SK-N-SH (cell line): ENCODE measurements at regions not wholly inside any gene's neighbourhood (a gene's known extent, or its start where the extent isn't known, plus 50 kb on each side); places are given as distances from the start of the nearest gene placed in this dataset.

ENCODE experiments used
- CTCF ChIA-PET: fragments of 300-600, 350-600 bp; formaldehyde crosslinking; extraction: SDS; loops from one replicate; lab custom pipeline; 2021; lab: Yijun Ruan, JAX
- POLR2A ChIA-PET: fragments of 350-600 bp; sonication (Branson Sonifier 250); formaldehyde crosslinking; extraction: SDS; loops from one replicate; lab custom pipeline; 2020; ENCODE audit warnings: antibody characterized with exemption, inconsistent platforms; lab: Yijun Ruan, JAX
- DNase-seq: peaks from one replicate; pipeline ENCODE4 v3.0.0; 2012
- H2AFZ ChIP-seq: fragments of 200-600 bp; sonication (generic); 2 replicates; pipeline ENCODE4 v1.8.1; 2016; ENCODE audit warnings: antibody characterized with exemption, mild to moderate bottlenecking, low read depth
- H3F3A ChIP-seq: fragments of 200-600 bp; sonication (generic); replicated peaks from 2 replicates; pipeline ENCODE3; 2016; ENCODE audit warnings: antibody characterized with exemption, mild to moderate bottlenecking; ENCODE audit not compliant: insufficient read depth
- H3K27ac ChIP-seq, 2 experiments: fragments of 200-500 bp in 1 of 2; fragments of 200-600 bp in 1 of 2; sonication (Bioruptor generic) in 1 of 2; sonication (generic), shearing (Covaris generic) in 1 of 2; 2 replicates each; pipeline versions ENCODE4 v1.5.1 to v1.6.1; 2014 to 2016; ENCODE audit warnings: low read depth in 2 of 2, inconsistent platforms in 1 of 2, low read length in 1 of 2, mild to moderate bottlenecking in 1 of 2, mixed read lengths in 1 of 2
- H3K27me3 ChIP-seq: fragments of 200-600 bp; sonication (generic), shearing (Covaris generic); 2 replicates; pipeline ENCODE4 v1.6.1; 2016; ENCODE audit warnings: mixed run types; ENCODE audit not compliant: insufficient read depth
- H3K36me3 ChIP-seq, 2 experiments: fragments of 200-500 bp in 1 of 2; fragments of 200-600 bp in 1 of 2; sonication (Bioruptor generic) in 1 of 2; sonication (generic) in 1 of 2; replicated peaks in 1 of 2; 2 replicates each; pipeline versions ENCODE3 to v1.5.1; 2014 to 2016; ENCODE audit warnings: low read length in 1 of 2, mild to moderate bottlenecking in 1 of 2; ENCODE audit not compliant: insufficient read depth in 2 of 2, control insufficient read depth in 1 of 2
- H3K4me1 ChIP-seq, 2 experiments: fragments of 200-500 bp in 1 of 2; fragments of 200-600 bp in 1 of 2; sonication (Bioruptor generic) in 1 of 2; sonication (generic), shearing (Covaris generic) in 1 of 2; 2 replicates each; pipeline versions ENCODE4 v1.5.1 to v1.6.1; 2014 to 2016; ENCODE audit warnings: low read depth in 1 of 2, low read length in 1 of 2, mixed run types in 1 of 2; ENCODE audit not compliant: insufficient read depth in 2 of 2, control insufficient read depth in 1 of 2
- H3K4me2 ChIP-seq: fragments of 200-600 bp; sonication (generic), shearing (Covaris generic); 2 replicates; pipeline ENCODE4 v1.6.1; 2017; ENCODE audit warnings: mixed run types
- H3K4me3 ChIP-seq, 2 experiments: fragments of 200-500 bp in 1 of 2; fragments of 200-600 bp in 1 of 2; sonication (Bioruptor generic) in 1 of 2; sonication (generic), shearing (Covaris generic) in 1 of 2; 2 replicates each; pipeline versions ENCODE4 v1.5.1 to v1.8.1; 2014 to 2016; ENCODE audit warnings: low read depth in 2 of 2, inconsistent platforms in 1 of 2, low read length in 1 of 2, mild to moderate bottlenecking in 1 of 2, mixed read lengths in 1 of 2, moderate library complexity in 1 of 2
- H3K79me2 ChIP-seq: fragments of 200-600 bp; sonication (generic); 2 replicates; pipeline ENCODE4 v1.8.1; 2017; ENCODE audit warnings: mild to moderate bottlenecking; ENCODE audit not compliant: insufficient read depth
- H3K9ac ChIP-seq: fragments of 200-600 bp; sonication (generic); 2 replicates; pipeline ENCODE4 v1.6.1; 2017; ENCODE audit warnings: mixed run types
- H3K9me2 ChIP-seq: fragments of 200-600 bp; sonication (generic); 2 replicates; pipeline ENCODE4 v1.6.1; 2017; ENCODE audit warnings: mixed run types
- H3K9me3 ChIP-seq: fragments of 200-600 bp; sonication (generic); 2 replicates; pipeline ENCODE4 v1.6.1; 2017; ENCODE audit warnings: mixed run types, mild to moderate bottlenecking, moderate library complexity
- H4K20me1 ChIP-seq: fragments of 200-600 bp; sonication (generic); 2 replicates; pipeline ENCODE4 v1.6.1; 2017; ENCODE audit warnings: mild to moderate bottlenecking, mixed run types; ENCODE audit not compliant: insufficient read depth
- CHD2 ChIP-seq: fragments of 150-350 bp; IDR thresholded peaks from 2 replicates; pipeline ENCODE4 v1.6.1; 2018; ENCODE audit warnings: low read length; ENCODE audit not compliant: partially characterized antibody
- ELF1 ChIP-seq: IDR thresholded peaks from 2 replicates; pipeline ENCODE4 v1.4.0; 2012
- EP300 ChIP-seq, 2 experiments: IDR thresholded peaks; 2 replicates each; pipeline versions ENCODE4 v1.4.0 to v1.6.1; 2012; ENCODE audit warnings: borderline replicate concordance in 1 of 2, low read depth in 1 of 2, low read length in 1 of 2
- EZH2phosphoT487 ChIP-seq: fragments of 200-600 bp; sonication (generic); IDR thresholded peaks from 2 replicates; pipeline ENCODE4 v1.6.1; 2017; ENCODE audit warnings: low read depth, mixed run types, mild to moderate bottlenecking, antibody characterized with exemption, moderate library complexity, borderline replicate concordance
- FOSL2 ChIP-seq: IDR thresholded peaks from 2 replicates; pipeline ENCODE4 v1.4.0; 2012; ENCODE audit warnings: low read depth, mild to moderate bottlenecking, moderate library complexity, borderline replicate concordance
- FOXM1 ChIP-seq: IDR thresholded peaks from 2 replicates; pipeline ENCODE4 v1.4.0; 2012; ENCODE audit warnings: low read depth, mild to moderate bottlenecking
- GABPA ChIP-seq: IDR thresholded peaks from 2 replicates; pipeline ENCODE4 v1.4.0; 2012; ENCODE audit warnings: low read depth, mild to moderate bottlenecking
- JUND ChIP-seq: IDR thresholded peaks from 2 replicates; pipeline ENCODE4 v1.4.0; 2012
- MXI1 ChIP-seq: IDR thresholded peaks from 2 replicates; pipeline ENCODE4 v1.6.1; 2012; ENCODE audit warnings: mild to moderate bottlenecking, low read depth, low read length, improper control_type of control experiment
- NRF1 ChIP-seq: IDR thresholded peaks from 2 replicates; pipeline ENCODE4 v1.6.1; 2012; ENCODE audit warnings: low read depth, mild to moderate bottlenecking, low read length
- POLR2AphosphoS5 ChIP-seq: IDR thresholded peaks from 2 replicates; pipeline ENCODE4 v1.6.1; 2012; ENCODE audit warnings: low read depth, low read length
- RCOR1 ChIP-seq: fragments of 150-350 bp; IDR thresholded peaks from 2 replicates; pipeline ENCODE4 v1.6.1; 2017; ENCODE audit warnings: antibody characterized with exemption, low read length
- RFX5 ChIP-seq: IDR thresholded peaks from 2 replicates; pipeline ENCODE4 v1.6.1; 2012; ENCODE audit warnings: mild to moderate bottlenecking, improper control_type of control experiment, low read length
- SMC3 ChIP-seq: IDR thresholded peaks from 2 replicates; pipeline ENCODE4 v1.6.1; 2012; ENCODE audit warnings: low read depth, low read length, improper control_type of control experiment
- TAF1 ChIP-seq: IDR thresholded peaks from 2 replicates; pipeline ENCODE4 v1.6.1; 2012; ENCODE audit warnings: low read depth, mild to moderate bottlenecking, low read length, moderate library complexity, borderline replicate concordance
- TCF12 ChIP-seq: IDR thresholded peaks from 2 replicates; pipeline ENCODE4 v1.4.0; 2012
- YY1 ChIP-seq: IDR thresholded peaks from 2 replicates; pipeline ENCODE4 v1.4.0; 2012; ENCODE audit warnings: low read depth, mild to moderate bottlenecking
- ZBTB33 ChIP-seq: IDR thresholded peaks from 2 replicates; pipeline ENCODE4 v1.4.0; 2012; ENCODE audit warnings: low read depth, borderline replicate concordance
- WGBS: methylation state at CpG from one replicate; pipeline ENCODE4 v1.1.6; 2017; ENCODE audit warnings: low lambda C conversion rate; 5-methylcytosine and 5-hydroxymethylcytosine counted together
- TF ChIP-seq, protein P1 (sequence below): fragments of 200-600 bp; sonication (generic); IDR thresholded peaks from 2 replicates; pipeline ENCODE4 v1.6.1; 2017; ENCODE audit warnings: antibody characterized with exemption, mild to moderate bottlenecking, moderate library complexity
- TF ChIP-seq, protein P2 (sequence below): IDR thresholded peaks from 2 replicates; pipeline ENCODE4; 2012
- TF ChIP-seq, protein P3 (sequence below): IDR thresholded peaks from 2 replicates; pipeline ENCODE4 v1.4.0; 2012; ENCODE audit warnings: low read depth

- TF ChIP-seq YY1, result no peak
- no peak for TF ChIP-seq RCOR1
Observed at GRCh38 chr7:11231190-11231589, 257.5 kb downstream of the PHF14 start (continued).

- no peaks in the 10 kb centered on the region for H3K27me3 ChIP-seq
- H3K9me3 ChIP-seq, result no peaks in the 10 kb centered on the region
- H3K4me1 ChIP-seq, result no peaks in the 10 kb centered on the region
- 28% methylated on average over 3 of the region's 3 CpGs for whole genome bisulfite sequencing
- no peak overlapping the region for H3K9ac ChIP-seq
- TF ChIP-seq MXI1 (no peak), NRF1 (no peak), FOSL2 (no peak), TAF1 (no peak), ZBTB33 (no peak)
- ChIA-PET POLR2A (no interaction called here), CTCF (interaction anchor here (1.2 to 1.6 kb wide), 3 partner anchors 8 to 40 kb away, joined by 3 to 6 read pairs (median 3); no protein-coding TSS in a partner anchor)
- no peaks in the 10 kb centered on the region for H4K20me1 ChIP-seq
- H3K4me3 ChIP-seq, result no peak overlapping the region
- DNase-seq, result no peak
- no peak overlapping the region for H3K4me2 ChIP-seq
- no peaks in the 10 kb centered on the region for H3K9me2 ChIP-seq
- H3K27ac ChIP-seq, result no peak overlapping the region
- H3F3A ChIP-seq, result no peaks in the 10 kb centered on the region
- no peak overlapping the region for H2AFZ ChIP-seq
- no peaks in the 10 kb centered on the region for H3K79me2 ChIP-seq
- no peaks in the 10 kb centered on the region for H3K36me3 ChIP-seq
Observed at GRCh38 chr7:11232462-11232861, 258.8 kb downstream of the PHF14 start.

GRCh38 chr7:11233871-11234270 is 260.2 kb downstream of the PHF14 start:
- Histone ChIP-seq H3K4me3 (no peak overlapping the region), H3K9me2 (no peaks in the 10 kb centered on the region), H3K36me3 (no peaks in the 10 kb centered on the region), H4K20me1 (no peaks in the 10 kb centered on the region), H3K27me3 (no peaks in the 10 kb centered on the region), H3K4me2 (no peak overlapping the region), H3F3A (no peaks in the 10 kb centered on the region), H3K9ac (no peak overlapping the region), H3K27ac (no peak overlapping the region), H3K4me1 (no peaks in the 10 kb centered on the region), H3K9me3 (no peaks in the 10 kb centered on the region), H2AFZ (no peak overlapping the region), H3K79me2 (no peaks in the 10 kb centered on the region)
- TF ChIP-seq EZH2phosphoT487 (no peak), ELF1 (no peak), JUND (no peak), FOXM1 (no peak), GABPA (no peak), TAF1 (no peak), EP300 (IDR thresholded peaks at IDR 0.05; ENCODE audit: borderline replicate concordance in 1 of 2, low read depth in 1 of 2, low read length in 1 of 2) (no peak), YY1 (no peak), RFX5 (no peak), TCF12 (no peak), CHD2 (no peak), SMC3 (no peak), POLR2AphosphoS5 (no peak)
- TF ChIP-seq, protein P1, sequence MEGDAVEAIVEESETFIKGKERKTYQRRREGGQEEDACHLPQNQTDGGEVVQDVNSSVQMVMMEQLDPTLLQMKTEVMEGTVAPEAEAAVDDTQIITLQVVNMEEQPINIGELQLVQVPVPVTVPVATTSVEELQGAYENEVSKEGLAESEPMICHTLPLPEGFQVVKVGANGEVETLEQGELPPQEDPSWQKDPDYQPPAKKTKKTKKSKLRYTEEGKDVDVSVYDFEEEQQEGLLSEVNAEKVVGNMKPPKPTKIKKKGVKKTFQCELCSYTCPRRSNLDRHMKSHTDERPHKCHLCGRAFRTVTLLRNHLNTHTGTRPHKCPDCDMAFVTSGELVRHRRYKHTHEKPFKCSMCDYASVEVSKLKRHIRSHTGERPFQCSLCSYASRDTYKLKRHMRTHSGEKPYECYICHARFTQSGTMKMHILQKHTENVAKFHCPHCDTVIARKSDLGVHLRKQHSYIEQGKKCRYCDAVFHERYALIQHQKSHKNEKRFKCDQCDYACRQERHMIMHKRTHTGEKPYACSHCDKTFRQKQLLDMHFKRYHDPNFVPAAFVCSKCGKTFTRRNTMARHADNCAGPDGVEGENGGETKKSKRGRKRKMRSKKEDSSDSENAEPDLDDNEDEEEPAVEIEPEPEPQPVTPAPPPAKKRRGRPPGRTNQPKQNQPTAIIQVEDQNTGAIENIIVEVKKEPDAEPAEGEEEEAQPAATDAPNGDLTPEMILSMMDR, result no peak
- TF ChIP-seq, protein P2, sequence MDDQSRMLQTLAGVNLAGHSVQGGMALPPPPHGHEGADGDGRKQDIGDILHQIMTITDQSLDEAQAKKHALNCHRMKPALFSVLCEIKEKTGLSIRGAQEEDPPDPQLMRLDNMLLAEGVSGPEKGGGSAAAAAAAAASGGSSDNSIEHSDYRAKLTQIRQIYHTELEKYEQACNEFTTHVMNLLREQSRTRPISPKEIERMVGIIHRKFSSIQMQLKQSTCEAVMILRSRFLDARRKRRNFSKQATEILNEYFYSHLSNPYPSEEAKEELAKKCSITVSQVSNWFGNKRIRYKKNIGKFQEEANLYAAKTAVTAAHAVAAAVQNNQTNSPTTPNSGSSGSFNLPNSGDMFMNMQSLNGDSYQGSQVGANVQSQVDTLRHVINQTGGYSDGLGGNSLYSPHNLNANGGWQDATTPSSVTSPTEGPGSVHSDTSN, result no peak
- TF ChIP-seq, protein P3, sequence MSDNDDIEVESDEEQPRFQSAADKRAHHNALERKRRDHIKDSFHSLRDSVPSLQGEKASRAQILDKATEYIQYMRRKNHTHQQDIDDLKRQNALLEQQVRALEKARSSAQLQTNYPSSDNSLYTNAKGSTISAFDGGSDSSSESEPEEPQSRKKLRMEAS, result no peak
- POLR2A ChIA-PET, result no interaction called here
- DNase-seq, result no peak
- 48% methylated on average over 2 of the region's 2 CpGs for WGBS
- CTCF ChIA-PET, result interaction anchor here (1.0 kb wide), 1 partner anchor 22 kb away, joined by 5 read pairs; no protein-coding TSS in a partner anchor
